HepG2 (cell line): ENCODE measurements at regions not wholly inside any gene's neighbourhood (a gene's known extent, or its start where the extent isn't known, plus 50 kb on each side); places are given as distances from the start of the nearest gene placed in this dataset.

Source experiments
- ATAC-seq: fragments of 200-7000 bp; cut with Tn5 transposase; 3 replicates; pipeline ENCODE4 v1.9.1; 2020; ENCODE audit warnings: mild to moderate bottlenecking, moderate library complexity
- BruUV-seq: library from RNA; stranded (reverse); fragments of 400-500 nt; replicated peaks from 2 replicates; lab custom pipeline; 2021; lab: Mats Ljungman, UMichigan
- CTCF ChIA-PET: fragments of 300-600 bp; formaldehyde crosslinking; extraction: SDS; loops from one replicate; lab custom pipeline; 2021; ENCODE audit warnings: low total read pairs, inconsistent platforms, low intra/inter-chr PET ratio; lab: Yijun Ruan, JAX
- POLR2A ChIA-PET: fragments of 350-600 bp; sonication (Branson Sonifier 250); formaldehyde crosslinking; loops from one replicate; lab custom pipeline; 2020; ENCODE audit warnings: antibody characterized with exemption, inconsistent platforms; lab: Yijun Ruan, JAX
- DNase-seq: peaks from one replicate; pipeline ENCODE4 v3.0.0-alpha.2; 2015; ENCODE audit warnings: low spot score
- FAIRE-seq: peaks from 3 replicates; lab custom pipeline; 2011; peaks lifted over from hg19 to GRCh38; lab: Jason Lieb, UNC
- H2AFZ ChIP-seq: one replicate; pipeline ENCODE4 v1.6.1; 2011; ENCODE audit warnings: low read length, inconsistent platforms
- H3K27ac ChIP-seq: fragments of 300-600 bp; 3 replicates; pipeline ENCODE4 v1.8.0; 2011; ENCODE audit warnings: mixed run types, mild to moderate bottlenecking, mixed read lengths, low read length, inconsistent platforms; ENCODE audit not compliant: insufficient read depth; ENCODE audit errors: extremely low read length
- H3K27me3 ChIP-seq, 2 experiments: fragments of 200-600 bp in 1 of 2; 2 replicates in 1 of 2; 3 replicates in 1 of 2; pipeline versions ENCODE4 v1.6.0 to v1.8.0; 2011; ENCODE audit warnings: low read length in 2 of 2, mild to moderate bottlenecking in 2 of 2, moderate library complexity in 2 of 2, inconsistent platforms in 1 of 2; ENCODE audit not compliant: insufficient read depth in 2 of 2, control insufficient read depth in 1 of 2
- H3K36me3 ChIP-seq, 2 experiments: fragments of 200-600 bp in 1 of 2; replicated peaks in 1 of 2; 2 replicates in 1 of 2; 3 replicates in 1 of 2; pipeline versions ENCODE4 v1.5.1 to v1.8.0; 2011; ENCODE audit warnings: low read length in 2 of 2, inconsistent platforms in 1 of 2; ENCODE audit not compliant: insufficient read depth in 2 of 2, control insufficient read depth in 1 of 2
- H3K4me1 ChIP-seq: 2 replicates; pipeline ENCODE4 v1.5.1; 2012; ENCODE audit warnings: low read length, inconsistent platforms; ENCODE audit not compliant: insufficient read depth
- H3K4me2 ChIP-seq: 2 replicates; pipeline ENCODE4 v1.6.0; 2011; ENCODE audit warnings: low read depth, low read length, inconsistent platforms
- H3K4me3 ChIP-seq, 3 experiments: fragments of 200-600 bp in 1 of 3; sonication (generic), shearing (Covaris generic) in 1 of 3; replicated peaks in 1 of 3; 2 replicates each; pipeline ENCODE4 v1.5.1; 2011 to 2016; ENCODE audit warnings: low read length in 3 of 3, inconsistent platforms in 2 of 3, low read depth in 2 of 3, mild to moderate bottlenecking in 2 of 3, control low read depth in 1 of 3, mixed read lengths in 1 of 3; ENCODE audit not compliant: insufficient read depth in 1 of 3
- H3K79me2 ChIP-seq: one replicate; pipeline ENCODE4 v1.6.1; 2011; ENCODE audit warnings: low read length, inconsistent platforms; ENCODE audit not compliant: insufficient read depth
- H3K9ac ChIP-seq: 2 replicates; pipeline ENCODE4 v1.6.0; 2011; ENCODE audit warnings: mild to moderate bottlenecking, low read depth, low read length, inconsistent platforms; ENCODE audit not compliant: insufficient read depth
- H3K9me3 ChIP-seq: 2 replicates; pipeline ENCODE4 v1.5.1; 2012; ENCODE audit warnings: mild to moderate bottlenecking, low read length
- H4K20me1 ChIP-seq: 2 replicates; pipeline ENCODE4 v1.6.0; 2011; ENCODE audit warnings: inconsistent platforms, mild to moderate bottlenecking, low read length, moderate library complexity; ENCODE audit not compliant: insufficient read depth
- IKZF4 ChIP-seq: sonication (generic); formaldehyde crosslinking; IDR thresholded peaks from 2 replicates; pipeline ENCODE4 v1.5.1; 2020; ENCODE audit warnings: borderline replicate concordance, mild to moderate bottlenecking, low read depth, missing genetic modification reagents; ENCODE audit errors: not compliant biosample characterization
- MED1 ChIP-seq: sonication (generic); formaldehyde crosslinking; IDR thresholded peaks from 2 replicates; pipeline ENCODE4 v1.4.0; 2020; ENCODE audit warnings: missing genetic modification reagents
- MTA3 ChIP-seq: sonication (generic); formaldehyde crosslinking; IDR thresholded peaks from 2 replicates; pipeline ENCODE4 v1.4.0; 2020; ENCODE audit warnings: missing genetic modification reagents
- SRSF9 ChIP-seq: fragments of 200-400 bp; formaldehyde crosslinking; IDR thresholded peaks from 2 replicates; pipeline ENCODE4 v1.6.1; 2018; ENCODE audit warnings: borderline replicate concordance, mild to moderate bottlenecking, low read depth, low read length; ENCODE audit not compliant: insufficient read depth, poor library complexity, severe bottlenecking
- SSRP1 ChIP-seq: IDR thresholded peaks from 2 replicates; pipeline ENCODE4 v1.6.1; 2016; ENCODE audit warnings: control low read depth
- TARDBP ChIP-seq: sonication (generic); formaldehyde crosslinking; IDR thresholded peaks from 2 replicates; pipeline ENCODE4 v1.8.0; 2022; ENCODE audit warnings: mild to moderate bottlenecking, missing genetic modification reagents
- TBX2 ChIP-seq: sonication (generic); formaldehyde crosslinking; IDR thresholded peaks from 2 replicates; pipeline ENCODE4 v1.5.0; 2020; ENCODE audit warnings: missing genetic modification reagents, mild to moderate bottlenecking, borderline replicate concordance
- ZNF333 ChIP-seq: sonication (generic); formaldehyde crosslinking; IDR thresholded peaks from 2 replicates; pipeline ENCODE4 v1.4.0; 2020; ENCODE audit warnings: mild to moderate bottlenecking, missing genetic modification reagents, borderline replicate concordance
- ZNF337 ChIP-seq: sonication (generic); formaldehyde crosslinking; IDR thresholded peaks from 2 replicates; pipeline ENCODE4 v1.5.1; 2020; ENCODE audit warnings: missing genetic modification reagents, low read depth, mild to moderate bottlenecking, borderline replicate concordance
- ZNF446 ChIP-seq: sonication (generic); formaldehyde crosslinking; IDR thresholded peaks from 2 replicates; pipeline ENCODE4 v1.5.0; 2020; ENCODE audit warnings: mild to moderate bottlenecking, missing genetic modification reagents
- WGBS: methylation state at CpG from one replicate; pipeline ENCODE4 v1.1.6; 2017; ENCODE audit warnings: low lambda C conversion rate; 5-methylcytosine and 5-hydroxymethylcytosine counted together
- in situ Hi-C: cut with HindIII; loops from 2 replicates; pipeline ENCODE4 v1.10.0; 2017; ENCODE audit warnings: low pct_unique_long_range_greater_than_20kb; ENCODE audit not compliant: extremely low pct_ligation_motif_present
- intact Hi-C: fragments of 100-400 bp; cut with micrococcal nuclease; formaldehyde crosslinking; loops from one replicate; pipeline ENCODE4 v1.10.0; 2022; ENCODE audit not compliant: unreplicated experiment
- TF ChIP-seq, protein P1 (sequence below): sonication (generic); formaldehyde crosslinking; IDR thresholded peaks from 2 replicates; pipeline ENCODE4 v1.4.0; 2020; ENCODE audit warnings: missing genetic modification reagents, mild to moderate bottlenecking, borderline replicate concordance
- TF ChIP-seq, protein P2 (sequence below): sonication (generic); formaldehyde crosslinking; IDR thresholded peaks from 2 replicates; pipeline ENCODE4 v1.5.1; 2020; ENCODE audit warnings: mild to moderate bottlenecking, missing genetic modification reagents
- TF ChIP-seq, protein P3 (sequence below): sonication (generic); formaldehyde crosslinking; IDR thresholded peaks from 2 replicates; pipeline ENCODE4 v1.5.1; 2020; ENCODE audit warnings: missing genetic modification reagents, mild to moderate bottlenecking, borderline replicate concordance
- TF ChIP-seq, protein P4 (sequence below): sonication (generic); formaldehyde crosslinking; IDR thresholded peaks from 2 replicates; pipeline ENCODE4 v1.8.0; 2022; ENCODE audit warnings: mild to moderate bottlenecking, missing genetic modification reagents, borderline replicate concordance

DNA sequence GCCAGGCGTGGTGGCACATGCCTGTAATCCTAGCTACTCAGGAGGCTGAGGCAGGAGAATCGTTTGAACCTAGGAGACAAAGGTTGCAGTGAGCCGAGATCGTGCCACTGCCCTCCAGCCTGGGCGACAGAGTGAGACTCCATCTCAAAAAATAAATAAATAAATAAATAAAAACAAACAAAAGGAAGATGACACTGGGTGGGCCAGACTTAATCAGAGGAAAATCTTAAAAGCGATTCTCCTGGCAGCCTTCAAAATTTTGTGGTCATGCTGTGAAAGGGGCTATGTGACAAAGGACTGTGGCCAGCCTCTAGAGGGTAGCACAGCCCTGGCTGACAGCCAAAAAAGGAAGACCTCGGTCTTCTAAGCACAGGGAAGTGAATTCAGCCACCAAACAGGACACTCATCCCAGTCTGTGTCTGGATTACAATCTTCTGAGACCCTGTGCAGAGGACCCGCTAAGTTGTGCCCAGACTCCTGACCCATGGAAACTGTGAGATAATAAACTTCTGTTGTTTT, 391.1 kb downstream of the CNTNAP4 start:
- in situ Hi-C loops = loop anchor here (25.0 kb wide), 1 partner anchor 494 kb away; no protein-coding TSS in a partner anchor

More for the DNA sequence above, 391.1 kb downstream of the CNTNAP4 start:
- Histone ChIP-seq H3K27ac (no peak overlapping the region), H3K79me2 (no peaks in the 10 kb centered on the region), H3K9ac (no peak overlapping the region), H3K9me3 (no peaks in the 10 kb centered on the region), H3K27me3 (no peaks in the 10 kb centered on the region), H3K4me2 (no peak overlapping the region), H2AFZ (no peak overlapping the region), H4K20me1 (no peaks in the 10 kb centered on the region), H3K36me3 (no peaks in the 10 kb centered on the region), H3K4me3 (no peak overlapping the region), H3K4me1 (no peaks in the 10 kb centered on the region)
- TF ChIP-seq ZNF337 = no peak
- no peak for TF ChIP-seq MED1 (CRISPR knock-in tag)
- TF ChIP-seq, protein P1, sequence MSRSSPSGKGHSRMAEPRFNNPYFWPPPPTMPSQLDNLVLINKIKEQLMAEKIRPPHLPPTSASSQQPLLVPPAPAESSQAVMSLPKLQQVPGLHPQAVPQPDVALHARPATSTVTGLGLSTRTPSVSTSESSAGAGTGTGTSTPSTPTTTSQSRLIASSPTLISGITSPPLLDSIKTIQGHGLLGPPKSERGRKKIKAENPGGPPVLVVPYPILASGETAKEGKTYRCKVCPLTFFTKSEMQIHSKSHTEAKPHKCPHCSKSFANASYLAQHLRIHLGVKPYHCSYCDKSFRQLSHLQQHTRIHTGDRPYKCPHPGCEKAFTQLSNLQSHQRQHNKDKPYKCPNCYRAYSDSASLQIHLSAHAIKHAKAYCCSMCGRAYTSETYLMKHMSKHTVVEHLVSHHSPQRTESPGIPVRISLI = no peak
- TF ChIP-seq, protein P2, sequence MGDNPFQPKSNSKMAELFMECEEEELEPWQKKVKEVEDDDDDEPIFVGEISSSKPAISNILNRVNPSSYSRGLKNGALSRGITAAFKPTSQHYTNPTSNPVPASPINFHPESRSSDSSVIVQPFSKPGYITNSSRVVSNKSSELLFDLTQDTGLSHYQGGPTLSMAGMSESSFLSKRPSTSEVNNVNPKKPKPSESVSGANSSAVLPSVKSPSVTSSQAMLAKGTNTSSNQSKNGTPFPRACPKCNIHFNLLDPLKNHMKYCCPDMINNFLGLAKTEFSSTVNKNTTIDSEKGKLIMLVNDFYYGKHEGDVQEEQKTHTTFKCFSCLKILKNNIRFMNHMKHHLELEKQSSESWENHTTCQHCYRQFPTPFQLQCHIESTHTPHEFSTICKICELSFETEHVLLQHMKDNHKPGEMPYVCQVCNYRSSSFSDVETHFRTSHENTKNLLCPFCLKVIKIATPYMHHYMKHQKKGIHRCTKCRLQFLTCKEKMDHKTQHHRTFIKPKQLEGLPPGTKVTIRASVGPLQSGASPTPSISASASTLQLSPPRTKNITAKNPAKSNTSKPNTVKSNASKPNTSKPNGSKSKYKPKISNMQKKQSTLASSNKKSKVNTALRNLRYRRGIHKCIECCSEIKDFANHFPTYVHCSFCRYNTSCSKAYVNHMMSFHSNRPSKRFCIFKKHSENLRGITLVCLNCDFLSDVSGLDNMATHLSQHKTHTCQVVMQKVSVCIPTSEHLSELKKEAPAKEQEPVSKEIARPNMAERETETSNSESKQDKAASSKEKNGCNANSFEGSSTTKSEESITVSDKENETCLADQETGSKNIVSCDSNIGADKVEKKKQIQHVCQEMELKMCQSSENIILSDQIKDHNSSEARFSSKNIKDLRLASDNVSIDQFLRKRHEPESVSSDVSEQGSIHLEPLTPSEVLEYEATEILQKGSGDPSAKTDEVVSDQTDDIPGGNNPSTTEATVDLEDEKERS (CRISPR knock-in tag) = no peak
- TF ChIP-seq IKZF4 (CRISPR knock-in tag) = no peak
- TF ChIP-seq, protein P3, sequence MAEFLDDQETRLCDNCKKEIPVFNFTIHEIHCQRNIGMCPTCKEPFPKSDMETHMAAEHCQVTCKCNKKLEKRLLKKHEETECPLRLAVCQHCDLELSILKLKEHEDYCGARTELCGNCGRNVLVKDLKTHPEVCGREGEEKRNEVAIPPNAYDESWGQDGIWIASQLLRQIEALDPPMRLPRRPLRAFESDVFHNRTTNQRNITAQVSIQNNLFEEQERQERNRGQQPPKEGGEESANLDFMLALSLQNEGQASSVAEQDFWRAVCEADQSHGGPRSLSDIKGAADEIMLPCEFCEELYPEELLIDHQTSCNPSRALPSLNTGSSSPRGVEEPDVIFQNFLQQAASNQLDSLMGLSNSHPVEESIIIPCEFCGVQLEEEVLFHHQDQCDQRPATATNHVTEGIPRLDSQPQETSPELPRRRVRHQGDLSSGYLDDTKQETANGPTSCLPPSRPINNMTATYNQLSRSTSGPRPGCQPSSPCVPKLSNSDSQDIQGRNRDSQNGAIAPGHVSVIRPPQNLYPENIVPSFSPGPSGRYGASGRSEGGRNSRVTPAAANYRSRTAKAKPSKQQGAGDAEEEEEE (CRISPR knock-in tag) = no peak
- TF ChIP-seq, protein P4, sequence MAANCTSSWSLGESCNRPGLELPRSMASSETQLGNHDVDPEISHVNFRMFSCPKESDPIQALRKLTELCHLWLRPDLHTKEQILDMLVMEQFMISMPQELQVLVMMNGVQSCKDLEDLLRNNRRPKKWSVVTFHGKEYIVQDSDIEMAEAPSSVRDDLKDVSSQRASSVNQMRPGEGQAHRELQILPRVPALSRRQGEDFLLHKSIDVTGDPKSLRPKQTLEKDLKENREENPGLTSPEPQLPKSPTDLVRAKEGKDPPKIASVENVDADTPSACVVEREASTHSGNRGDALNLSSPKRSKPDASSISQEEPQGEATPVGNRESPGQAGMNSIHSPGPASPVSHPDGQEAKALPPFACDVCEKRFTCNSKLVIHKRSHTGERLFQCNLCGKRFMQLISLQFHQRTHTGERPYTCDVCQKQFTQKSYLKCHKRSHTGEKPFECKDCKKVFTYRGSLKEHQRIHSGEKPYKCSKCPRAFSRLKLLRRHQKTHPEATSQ (CRISPR knock-in tag) = no peak
- TF ChIP-seq SRSF9 = no peak
- TF ChIP-seq TARDBP (CRISPR knock-in tag) = no peak
- no peak for TF ChIP-seq SSRP1 (CRISPR knock-in tag)
- TF ChIP-seq ZNF333 (CRISPR knock-in tag) = no peak
- no peak for TF ChIP-seq MTA3 (CRISPR knock-in tag)
- TF ChIP-seq TBX2 = no peak
- TF ChIP-seq ZNF446 = no peak
- intact Hi-C loops = loop anchor here (5.0 kb wide), 1 partner anchor 374 kb away; no protein-coding TSS in a partner anchor
- ATAC-seq (peak; percentile 70), FAIRE-seq (no peak), DNase-seq (peak; percentile 25)
- WGBS = 32% methylated on average over 8 of the region's 8 CpGs
- ChIA-PET CTCF (no interaction called here), POLR2A (no interaction called here)
- no TSS peak for BruUV-seq
